ENCODE measurements at regions not wholly inside any gene's neighbourhood (a gene's known extent, or its start where the extent isn't known, plus 50 kb on each side); places are given as distances from the start of the nearest gene placed in this dataset.

GRCh38 chr4:128454881-128455280 lies 167.3 kb upstream of the PGRMC2 start:
- no peak overlapping the region for H3K27ac Mint-ChIP-seq
- no peak for TF ChIP-seq CTCF (IDR thresholded peaks at IDR 0.05)
- H3K27me3 Mint-ChIP-seq (ENCODE audit: low read depth in 2 of 2): peaks cover 0 to 1% of the 10 kb centered on the region in 2 donors
- no peaks in the 10 kb centered on the region for H3K36me3 ChIP-seq (ENCODE audit: control insufficient read depth, insufficient read depth, low read length)
- no peak overlapping the region for H3K27ac ChIP-seq (ENCODE audit: low read length)
- intact Hi-C loops (cut with micrococcal nuclease): no loop called here
- no peaks in the 10 kb centered on the region for H3K9me3 ChIP-seq (ENCODE audit: control insufficient read depth, insufficient read depth, low read length)
- DNase-seq (no peak), ATAC-seq (no peak)
- H3K36me3 Mint-ChIP-seq: no peaks in the 10 kb centered on the region
- H3K27me3 ChIP-seq (ENCODE audit: control insufficient read depth, insufficient read depth, low read length): no peaks in the 10 kb centered on the region
- H3K4me3 ChIP-seq (ENCODE audit: low read length): no peak overlapping the region
- WGBS (ENCODE audit: insufficient coverage): 89% methylated on average over 4 of the region's 4 CpGs
- H3K9me3 Mint-ChIP-seq: no peaks in the 10 kb centered on the region
- H3K4me1 Mint-ChIP-seq: peaks cover 0 to 5% of the 10 kb centered on the region in 2 donors
- H3K4me1 ChIP-seq (ENCODE audit: control insufficient read depth, insufficient read depth, low read length): peaks cover 4% of the 10 kb centered on the region
- H3K4me3 Mint-ChIP-seq: no peak overlapping the region

DNA sequence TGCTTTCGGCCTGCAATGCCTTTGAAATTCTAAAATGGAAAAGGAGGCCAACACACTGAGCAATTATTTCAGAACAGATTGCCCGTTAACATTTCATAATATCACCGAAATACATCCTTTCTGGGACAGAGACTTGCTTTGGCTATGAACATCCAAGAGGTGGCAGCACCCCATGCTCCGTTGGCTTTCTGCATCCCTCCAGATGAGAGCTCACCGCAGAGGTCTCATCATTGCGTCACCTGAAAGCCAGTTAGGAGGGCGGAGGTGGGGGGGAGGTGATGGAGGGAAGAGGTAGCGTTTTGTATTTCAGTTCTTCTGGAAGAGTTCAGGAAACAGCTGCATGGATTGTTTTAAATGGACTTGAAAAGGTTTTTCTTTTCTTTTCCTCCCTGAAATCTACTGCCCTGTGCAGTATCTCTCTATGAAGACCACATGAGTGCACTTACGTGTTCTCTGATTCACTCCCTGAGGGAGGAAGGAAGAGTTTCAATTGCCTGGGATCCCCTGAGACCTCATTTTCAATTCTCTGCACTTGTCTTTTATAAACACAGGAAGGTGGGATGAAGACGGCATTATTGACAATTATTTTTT lies 166.8 kb upstream of the PGRMC2 start:
- no peaks in the 10 kb centered on the region for H3K27me3 ChIP-seq (ENCODE audit: control insufficient read depth, insufficient read depth, low read length)
- H3K4me3 ChIP-seq (ENCODE audit: low read length): no peak overlapping the region
- Mint-ChIP-seq H3K4me3 (no peak overlapping the region), H3K9me3 (no peaks in the 10 kb centered on the region), H3K27ac (no peak overlapping the region), H3K36me3 (no peaks in the 10 kb centered on the region), H3K27me3 (ENCODE audit: low read depth in 2 of 2) (peaks cover 0 to 2% of the 10 kb centered on the region in 2 donors), H3K4me1 (peaks cover 0 to 5% of the 10 kb centered on the region in 2 donors)
- no peaks in the 10 kb centered on the region for H3K36me3 ChIP-seq (ENCODE audit: control insufficient read depth, insufficient read depth, low read length)
- ATAC-seq (peak; percentile 69 to 93 (median 89)), DNase-seq (peak in 1 of 2 donors; percentile 76)
- intact Hi-C loops (cut with micrococcal nuclease): no loop called here
- WGBS (ENCODE audit: insufficient coverage): 18% methylated on average over 10 of the region's 10 CpGs
- TF ChIP-seq CTCF (IDR thresholded peaks at IDR 0.05): peak; percentile 31
- no peak overlapping the region for H3K27ac ChIP-seq (ENCODE audit: low read length)
- H3K9me3 ChIP-seq (ENCODE audit: control insufficient read depth, insufficient read depth, low read length): no peaks in the 10 kb centered on the region
- peaks cover 4% of the 10 kb centered on the region for H3K4me1 ChIP-seq (ENCODE audit: control insufficient read depth, insufficient read depth, low read length)

DNA sequence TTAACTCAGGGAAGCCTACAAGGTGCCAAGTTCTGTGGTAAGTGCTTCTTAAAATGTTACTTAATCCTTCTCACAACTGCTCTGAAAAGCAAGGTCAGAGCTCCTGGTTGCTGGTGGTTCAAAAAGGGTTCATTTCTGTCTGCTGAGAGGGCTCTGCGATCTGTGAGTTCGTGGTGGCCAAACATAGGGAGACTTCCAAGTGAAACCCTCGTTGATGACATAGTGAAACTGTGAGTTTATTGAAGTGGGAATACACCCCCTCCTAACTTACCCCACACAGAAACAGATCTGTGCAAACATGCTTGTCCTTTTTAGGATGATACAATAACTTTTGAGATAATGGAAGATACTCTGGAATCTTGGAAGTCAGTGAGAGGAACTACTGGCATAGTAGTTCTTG lies 164.8 kb upstream of the PGRMC2 start:
- Histone ChIP-seq H3K27me3 (ENCODE audit: control insufficient read depth, insufficient read depth, low read length) (no peaks in the 10 kb centered on the region), H3K27ac (ENCODE audit: low read length) (no peak overlapping the region), H3K9me3 (ENCODE audit: control insufficient read depth, insufficient read depth, low read length) (no peaks in the 10 kb centered on the region), H3K4me3 (ENCODE audit: low read length) (no peak overlapping the region), H3K36me3 (ENCODE audit: control insufficient read depth, insufficient read depth, low read length) (no peaks in the 10 kb centered on the region), H3K4me1 (ENCODE audit: control insufficient read depth, insufficient read depth, low read length) (peaks cover 4% of the 10 kb centered on the region)
- peaks cover 0 to 5% of the 10 kb centered on the region in 2 donors for H3K4me1 Mint-ChIP-seq
- no peak overlapping the region for H3K27ac Mint-ChIP-seq
- 74% methylated on average over 2 of the region's 3 CpGs for WGBS (ENCODE audit: insufficient coverage)
- no peak overlapping the region for H3K4me3 Mint-ChIP-seq
- no peak for ATAC-seq
- H3K27me3 Mint-ChIP-seq (ENCODE audit: low read depth in 2 of 2): peaks cover 0 to 2% of the 10 kb centered on the region in 2 donors
- H3K36me3 Mint-ChIP-seq: no peaks in the 10 kb centered on the region
- intact Hi-C loops (cut with micrococcal nuclease): no loop called here
- no peak for DNase-seq
- H3K9me3 Mint-ChIP-seq: no peaks in the 10 kb centered on the region
- no peak for TF ChIP-seq CTCF (IDR thresholded peaks at IDR 0.05)
